ENCODE measurements at regions not wholly inside any gene's neighbourhood (a gene's known extent, or its start where the extent isn't known, plus 50 kb on each side); places are given as distances from the start of the nearest gene placed in this dataset.

- no peak overlapping the region for H3K4me3 Mint-ChIP-seq
- H3K27ac Mint-ChIP-seq = no peak overlapping the region
- no peak for TF ChIP-seq CTCF (IDR thresholded peaks at IDR 0.05)
- DNase-seq = no peak
- peaks cover 62% of the 10 kb centered on the region for H3K27me3 Mint-ChIP-seq (ENCODE audit: low read depth, poor library complexity)
- no peaks in the 10 kb centered on the region for H3K36me3 Mint-ChIP-seq (ENCODE audit: low read depth)
- no peaks in the 10 kb centered on the region for H3K4me1 Mint-ChIP-seq
- no peaks in the 10 kb centered on the region for H3K9me3 Mint-ChIP-seq
Measured at GRCh38 chr1:201606096-201606495, 67.2 kb downstream of the NAV1 start.

- Mint-ChIP-seq H3K36me3 (ENCODE audit: low read depth) (no peaks in the 10 kb centered on the region), H3K9me3 (no peaks in the 10 kb centered on the region), H3K4me3 (no peak overlapping the region), H3K4me1 (no peaks in the 10 kb centered on the region), H3K27ac (no peak overlapping the region), H3K27me3 (ENCODE audit: low read depth, poor library complexity) (peaks cover 57% of the 10 kb centered on the region)
- TF ChIP-seq CTCF (IDR thresholded peaks at IDR 0.05) = no peak
- DNase-seq = no peak
Measured at GRCh38 chr1:201606623-201607022, 67.7 kb downstream of the NAV1 start.

GRCh38 chr1:201608635-201609395, 69.9 kb downstream of the NAV1 start:
- H3K9me3 Mint-ChIP-seq = no peaks in the 10 kb centered on the region
- H3K4me3 Mint-ChIP-seq = no peak overlapping the region
- TF ChIP-seq CTCF (IDR thresholded peaks at IDR 0.05) = no peak
- no peak overlapping the region for H3K27ac Mint-ChIP-seq
- no peaks in the 10 kb centered on the region for H3K36me3 Mint-ChIP-seq (ENCODE audit: low read depth)
- no peaks in the 10 kb centered on the region for H3K4me1 Mint-ChIP-seq
- H3K27me3 Mint-ChIP-seq (ENCODE audit: low read depth, poor library complexity) = peaks cover 50% of the 10 kb centered on the region
- DNase-seq = no peak

GRCh38 chr1:201609661-201610318, 70.9 kb downstream of the NAV1 start:
- DNase-seq = no peak
- Mint-ChIP-seq H3K9me3 (no peaks in the 10 kb centered on the region), H3K4me3 (no peak overlapping the region), H3K4me1 (peaks cover 7% of the 10 kb centered on the region), H3K27me3 (ENCODE audit: low read depth, poor library complexity) (peaks cover 48% of the 10 kb centered on the region), H3K27ac (no peak overlapping the region), H3K36me3 (ENCODE audit: low read depth) (no peaks in the 10 kb centered on the region)
- TF ChIP-seq CTCF (IDR thresholded peaks at IDR 0.05) = no peak

- H3K36me3 Mint-ChIP-seq (ENCODE audit: low read depth) = no peaks in the 10 kb centered on the region
- no peak overlapping the region for H3K27ac Mint-ChIP-seq
- no peak overlapping the region for H3K4me3 Mint-ChIP-seq
- no peaks in the 10 kb centered on the region for H3K9me3 Mint-ChIP-seq
- no peak for TF ChIP-seq CTCF (IDR thresholded peaks at IDR 0.05)
- H3K27me3 Mint-ChIP-seq (ENCODE audit: low read depth, poor library complexity) = peaks cover 48% of the 10 kb centered on the region
- no peak for DNase-seq
- peaks cover 7% of the 10 kb centered on the region for H3K4me1 Mint-ChIP-seq
Measured at GRCh38 chr1:201610858-201611257, 71.9 kb downstream of the NAV1 start.

GRCh38 chr1:201612645-201613044, 73.7 kb downstream of the NAV1 start:
- no peak overlapping the region for H3K27ac Mint-ChIP-seq
- no peak for DNase-seq
- no peaks in the 10 kb centered on the region for H3K9me3 Mint-ChIP-seq
- peaks cover 17% of the 10 kb centered on the region for H3K4me1 Mint-ChIP-seq
- no peaks in the 10 kb centered on the region for H3K36me3 Mint-ChIP-seq (ENCODE audit: low read depth)
- peaks cover 39% of the 10 kb centered on the region for H3K27me3 Mint-ChIP-seq (ENCODE audit: low read depth, poor library complexity)
- no peak overlapping the region for H3K4me3 Mint-ChIP-seq
- no peak for TF ChIP-seq CTCF (IDR thresholded peaks at IDR 0.05)

Data from nephron progenitor cell (in vitro differentiated cells).